Gastroesophageal sphincter (tissue), 3 donors: ENCODE measurements at regions not wholly inside any gene's neighbourhood (a gene's known extent, or its start where the extent isn't known, plus 50 kb on each side); places are given as distances from the start of the nearest gene placed in this dataset.

ENCODE experiments used
- CTCF ChIP-seq, 4 experiments: fragments of 200-600 bp in 2 of 4; fragments of 450-650 bp in 2 of 4; sonication (generic) in 1 of 4; IDR thresholded peaks; one replicate each; pipeline ENCODE4 v1.5.1; 2017 to 2019; ENCODE audit warnings: antibody characterized with exemption in 4 of 4, mild to moderate bottlenecking in 2 of 4, moderate library complexity in 2 of 4
- EP300 ChIP-seq: sonication (generic); formaldehyde crosslinking; IDR thresholded peaks from one replicate; pipeline ENCODE4 v1.6.1; 2017; ENCODE audit warnings: antibody characterized with exemption, mild to moderate bottlenecking
- POLR2A ChIP-seq, 2 donors: fragments of 450-650 bp; IDR thresholded peaks; one replicate each; pipeline ENCODE4 v1.6.1; 2017; ENCODE audit warnings: antibody characterized with exemption in 2 of 2, mild to moderate bottlenecking in 2 of 2, moderate library complexity in 1 of 2

- no peak for TF ChIP-seq CTCF (IDR thresholded peaks at IDR 0.05)
- TF ChIP-seq EP300 = no peak
- no peak for TF ChIP-seq POLR2A (IDR thresholded peaks at IDR 0.05)
Measured at GRCh38 chr10:70978181-70978580, 89.8 kb upstream of the PCBD1 start.
